ENCODE measurements at regions not wholly inside any gene's neighbourhood (a gene's known extent, or its start where the extent isn't known, plus 50 kb on each side); places are given as distances from the start of the nearest gene placed in this dataset.

DNA sequence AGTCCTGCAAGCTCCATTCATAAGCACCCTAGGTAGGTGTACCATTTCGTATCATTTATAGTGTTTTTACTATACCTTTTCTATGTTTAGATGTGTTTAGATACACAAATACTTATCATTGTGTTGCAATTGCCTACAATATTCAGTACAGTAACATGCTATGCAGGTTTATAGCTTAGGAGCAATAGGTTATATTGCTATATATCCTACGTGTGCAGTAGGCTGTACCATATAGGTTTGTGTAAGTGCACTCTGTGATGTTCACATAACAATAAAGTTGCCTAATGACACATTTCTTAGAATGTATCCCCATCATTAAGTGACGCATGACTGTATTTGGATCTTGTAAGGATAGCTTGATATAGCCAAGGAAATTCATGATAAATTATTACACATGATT, 88.6 kb upstream of the CDH20 start:
- no peaks in the 10 kb centered on the region for H3K36me3 ChIP-seq (ENCODE audit: control insufficient read depth, insufficient read depth, low read length)
- H3K4me3 ChIP-seq (replicated peaks in 1 of 4; ENCODE audit: control extremely low read depth in 1 of 4, insufficient read depth in 1 of 4, low read depth in 3 of 4, low read length in 4 of 4) = no peak overlapping the region
- TF ChIP-seq, protein P1, sequence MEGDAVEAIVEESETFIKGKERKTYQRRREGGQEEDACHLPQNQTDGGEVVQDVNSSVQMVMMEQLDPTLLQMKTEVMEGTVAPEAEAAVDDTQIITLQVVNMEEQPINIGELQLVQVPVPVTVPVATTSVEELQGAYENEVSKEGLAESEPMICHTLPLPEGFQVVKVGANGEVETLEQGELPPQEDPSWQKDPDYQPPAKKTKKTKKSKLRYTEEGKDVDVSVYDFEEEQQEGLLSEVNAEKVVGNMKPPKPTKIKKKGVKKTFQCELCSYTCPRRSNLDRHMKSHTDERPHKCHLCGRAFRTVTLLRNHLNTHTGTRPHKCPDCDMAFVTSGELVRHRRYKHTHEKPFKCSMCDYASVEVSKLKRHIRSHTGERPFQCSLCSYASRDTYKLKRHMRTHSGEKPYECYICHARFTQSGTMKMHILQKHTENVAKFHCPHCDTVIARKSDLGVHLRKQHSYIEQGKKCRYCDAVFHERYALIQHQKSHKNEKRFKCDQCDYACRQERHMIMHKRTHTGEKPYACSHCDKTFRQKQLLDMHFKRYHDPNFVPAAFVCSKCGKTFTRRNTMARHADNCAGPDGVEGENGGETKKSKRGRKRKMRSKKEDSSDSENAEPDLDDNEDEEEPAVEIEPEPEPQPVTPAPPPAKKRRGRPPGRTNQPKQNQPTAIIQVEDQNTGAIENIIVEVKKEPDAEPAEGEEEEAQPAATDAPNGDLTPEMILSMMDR (conservative IDR thresholded peaks at IDR 0.05 in 1 of 2, IDR thresholded peaks at IDR 0.05 in 1 of 2; ENCODE audit: low read depth in 1 of 2, low read length in 2 of 2) = no peak
- TF ChIP-seq EZH2 (IDR thresholded peaks at IDR 0.05; ENCODE audit: low read length, missing control alignments) = no peak
- no peak overlapping the region for H3K27ac ChIP-seq (ENCODE audit: insufficient read depth, low read length)
- H4K20me1 ChIP-seq (ENCODE audit: control insufficient read depth, extremely low read depth, insufficient read depth, low read length) = no peaks in the 10 kb centered on the region
- no peaks in the 10 kb centered on the region for H3K27me3 ChIP-seq (ENCODE audit: control insufficient read depth, insufficient read depth, low read length)
- no peak overlapping the region for H2AFZ ChIP-seq (ENCODE audit: low read length)
- no peaks in the 10 kb centered on the region for H3K9me3 ChIP-seq (ENCODE audit: control insufficient read depth, insufficient read depth, low read depth, low read length)
- no peak overlapping the region for H3K4me2 ChIP-seq (ENCODE audit: extremely low read depth, insufficient read depth, low read length)
- no peak for DNase-seq (ENCODE audit: low read depth in 2 of 2)
- no peak overlapping the region for H3K9ac ChIP-seq (ENCODE audit: insufficient read depth, low read length)
- H3K79me2 ChIP-seq (ENCODE audit: control insufficient read depth, insufficient read depth, low read length) = no peaks in the 10 kb centered on the region
- no peaks in the 10 kb centered on the region for H3K4me1 ChIP-seq (ENCODE audit: control insufficient read depth, extremely low read depth, insufficient read depth, low read length)

DNA sequence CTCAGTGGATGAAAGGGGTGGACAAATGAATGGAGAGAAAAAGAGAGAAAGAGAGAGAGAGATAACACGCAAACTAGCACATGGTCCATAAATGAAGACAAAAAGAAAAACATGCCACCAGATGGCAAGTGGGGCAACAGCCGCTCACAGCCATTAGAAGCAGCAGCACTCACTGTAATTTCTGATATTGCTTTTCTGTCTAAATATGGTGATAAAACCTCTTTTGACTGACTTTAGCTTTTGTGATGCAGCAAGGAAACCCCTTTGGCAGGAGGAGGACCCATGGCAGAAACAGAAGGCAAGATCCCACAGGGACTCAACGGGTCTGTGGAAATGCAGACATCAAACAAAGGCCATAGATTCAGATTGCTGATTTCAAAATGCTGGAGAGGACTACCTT, 88.0 kb upstream of the CDH20 start:
- no peaks in the 10 kb centered on the region for H3K79me2 ChIP-seq (ENCODE audit: control insufficient read depth, insufficient read depth, low read length)
- no peak overlapping the region for H3K9ac ChIP-seq (ENCODE audit: insufficient read depth, low read length)
- H3K9me3 ChIP-seq (ENCODE audit: control insufficient read depth, insufficient read depth, low read depth, low read length) = no peaks in the 10 kb centered on the region
- H3K36me3 ChIP-seq (ENCODE audit: control insufficient read depth, insufficient read depth, low read length) = no peaks in the 10 kb centered on the region
- H4K20me1 ChIP-seq (ENCODE audit: control insufficient read depth, extremely low read depth, insufficient read depth, low read length) = no peaks in the 10 kb centered on the region
- H2AFZ ChIP-seq (ENCODE audit: low read length) = no peak overlapping the region
- no peak overlapping the region for H3K4me3 ChIP-seq (replicated peaks in 1 of 4; ENCODE audit: control extremely low read depth in 1 of 4, insufficient read depth in 1 of 4, low read depth in 3 of 4, low read length in 4 of 4)
- no peaks in the 10 kb centered on the region for H3K4me1 ChIP-seq (ENCODE audit: control insufficient read depth, extremely low read depth, insufficient read depth, low read length)
- TF ChIP-seq, protein P1 (conservative IDR thresholded peaks at IDR 0.05 in 1 of 2, IDR thresholded peaks at IDR 0.05 in 1 of 2; ENCODE audit: low read depth in 1 of 2, low read length in 2 of 2) = no peak
- TF ChIP-seq EZH2 (IDR thresholded peaks at IDR 0.05; ENCODE audit: low read length, missing control alignments) = no peak
- H3K27ac ChIP-seq (ENCODE audit: insufficient read depth, low read length) = no peak overlapping the region
- no peak for DNase-seq (ENCODE audit: low read depth in 2 of 2)
- H3K27me3 ChIP-seq (ENCODE audit: control insufficient read depth, insufficient read depth, low read length) = no peaks in the 10 kb centered on the region
- no peak overlapping the region for H3K4me2 ChIP-seq (ENCODE audit: extremely low read depth, insufficient read depth, low read length)

DNA sequence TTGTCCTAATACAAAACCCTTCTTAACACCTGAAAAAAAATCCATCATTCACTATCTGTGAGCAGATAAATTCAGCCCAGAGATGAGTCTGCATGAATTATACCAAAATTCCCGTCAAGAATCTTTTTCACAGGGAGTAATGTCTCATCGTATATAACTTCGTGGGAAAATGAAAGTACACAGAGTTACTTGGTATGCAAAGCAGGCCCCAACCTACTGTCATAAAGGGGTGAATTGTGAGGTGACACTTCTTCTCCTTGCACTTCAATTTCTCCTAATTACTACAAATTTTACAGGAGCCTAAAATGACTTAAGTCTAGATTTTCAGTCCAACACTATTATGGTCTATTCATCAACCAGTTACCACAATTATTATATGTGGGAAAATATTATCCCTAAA, 84.6 kb upstream of the CDH20 start:
- H3K27me3 ChIP-seq (ENCODE audit: control insufficient read depth, insufficient read depth, low read length) = no peaks in the 10 kb centered on the region
- no peak overlapping the region for H3K9ac ChIP-seq (ENCODE audit: insufficient read depth, low read length)

More for the DNA sequence above, 84.6 kb upstream of the CDH20 start:
- no peaks in the 10 kb centered on the region for H4K20me1 ChIP-seq (ENCODE audit: control insufficient read depth, extremely low read depth, insufficient read depth, low read length)
- H3K9me3 ChIP-seq (ENCODE audit: control insufficient read depth, insufficient read depth, low read depth, low read length) = no peaks in the 10 kb centered on the region
- no peaks in the 10 kb centered on the region for H3K79me2 ChIP-seq (ENCODE audit: control insufficient read depth, insufficient read depth, low read length)
- DNase-seq (ENCODE audit: low read depth in 2 of 2) = no peak
- no peak overlapping the region for H3K4me3 ChIP-seq (replicated peaks in 1 of 4; ENCODE audit: control extremely low read depth in 1 of 4, insufficient read depth in 1 of 4, low read depth in 3 of 4, low read length in 4 of 4)
- H3K36me3 ChIP-seq (ENCODE audit: control insufficient read depth, insufficient read depth, low read length) = no peaks in the 10 kb centered on the region
- no peak overlapping the region for H3K27ac ChIP-seq (ENCODE audit: insufficient read depth, low read length)
- H3K4me1 ChIP-seq (ENCODE audit: control insufficient read depth, extremely low read depth, insufficient read depth, low read length) = no peaks in the 10 kb centered on the region
- TF ChIP-seq EZH2 (IDR thresholded peaks at IDR 0.05; ENCODE audit: low read length, missing control alignments) = no peak
- TF ChIP-seq, protein P1 (conservative IDR thresholded peaks at IDR 0.05 in 1 of 2, IDR thresholded peaks at IDR 0.05 in 1 of 2; ENCODE audit: low read depth in 1 of 2, low read length in 2 of 2) = no peak
- no peak overlapping the region for H3K4me2 ChIP-seq (ENCODE audit: extremely low read depth, insufficient read depth, low read length)
- no peak overlapping the region for H2AFZ ChIP-seq (ENCODE audit: low read length)

Data from fibroblast of lung (primary cell).